ENCODE measurements at regions not wholly inside any gene's neighbourhood (a gene's known extent, or its start where the extent isn't known, plus 50 kb on each side); places are given as distances from the start of the nearest gene placed in this dataset.

DNA sequence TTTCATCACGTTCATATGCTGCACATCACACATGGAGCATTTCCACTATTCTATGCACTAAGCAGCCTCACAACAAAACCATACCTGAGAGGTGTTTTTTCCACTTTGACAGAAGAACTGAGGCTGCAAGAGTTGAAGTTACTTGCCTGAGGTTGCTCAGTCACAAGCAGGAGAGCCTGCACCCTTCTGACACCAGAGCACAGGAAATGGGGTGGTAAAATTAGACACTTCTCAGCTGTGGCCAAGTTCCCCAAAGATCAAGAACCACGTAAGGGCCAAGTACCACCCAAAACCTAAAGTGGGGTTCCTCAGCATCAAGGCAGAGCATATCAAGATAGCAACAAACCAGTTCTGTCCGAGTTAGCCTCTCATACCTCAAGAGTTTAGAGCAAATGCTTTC lies 185.8 kb downstream of the CAPZA3 start:
- H4K20me1 ChIP-seq (ENCODE audit: insufficient read depth): no peaks in the 10 kb centered on the region
- no peaks in the 10 kb centered on the region for H3K27me3 ChIP-seq (replicated peaks; ENCODE audit: insufficient read depth)
- no peaks in the 10 kb centered on the region for H3F3A ChIP-seq (ENCODE audit: insufficient read depth)
- H3K4me1 ChIP-seq (ENCODE audit: insufficient read depth): no peaks in the 10 kb centered on the region
- no peak overlapping the region for H3K4me3 ChIP-seq
- TF ChIP-seq EZH2 (IDR thresholded peaks at IDR 0.05; ENCODE audit: insufficient read depth, poor library complexity, severe bottlenecking) (no peak), EZH2phosphoT487 (IDR thresholded peaks at IDR 0.05; ENCODE audit: insufficient read depth, low read depth) (no peak)
- H3K79me2 ChIP-seq (ENCODE audit: insufficient read depth): no peaks in the 10 kb centered on the region
- in situ Hi-C loops (cut with MboI): no loop called here
- H2AFZ ChIP-seq: no peak overlapping the region
- no peak for DNase-seq
- no peak overlapping the region for H3K9ac ChIP-seq
- H3K4me2 ChIP-seq (ENCODE audit: unreplicated experiment): no peak overlapping the region
- no peak overlapping the region for H3K27ac ChIP-seq
- peaks cover 3% of the 10 kb centered on the region for H3K9me3 ChIP-seq (ENCODE audit: low read depth)
- no peaks in the 10 kb centered on the region for H3K36me3 ChIP-seq (ENCODE audit: low read depth)
- no peaks in the 10 kb centered on the region for H3K9me2 ChIP-seq (ENCODE audit: insufficient read depth)
- WGBS, 2 experiments (ENCODE audit: low coverage in 1 of 2, low lambda C conversion rate in 2 of 2, missing lambda C conversion rate in 2 of 2): 49 to 52% methylated on average over 3 of the region's 3 CpGs

DNA sequence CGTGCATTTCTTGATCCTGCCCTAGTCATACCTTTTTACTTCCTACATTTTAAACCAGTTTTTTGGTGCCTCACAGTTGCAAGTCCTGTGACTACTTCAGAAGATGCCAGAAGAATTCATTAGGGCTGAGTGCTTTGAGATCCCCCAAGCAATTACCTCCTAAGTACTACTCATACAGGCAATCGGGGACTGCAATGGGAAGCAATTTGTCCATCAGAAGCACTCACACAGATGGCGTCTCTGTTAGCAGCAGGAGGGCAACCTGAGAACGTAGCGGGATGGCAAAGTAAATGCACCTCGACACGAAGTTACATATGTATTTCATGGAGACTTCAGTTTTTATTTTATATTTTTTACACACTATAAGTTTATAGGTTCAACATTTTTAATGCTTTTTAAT lies 188.3 kb downstream of the CAPZA3 start:
- Histone ChIP-seq H3K9ac (no peak overlapping the region), H3F3A (ENCODE audit: insufficient read depth) (no peaks in the 10 kb centered on the region), H4K20me1 (ENCODE audit: insufficient read depth) (no peaks in the 10 kb centered on the region), H3K4me2 (ENCODE audit: unreplicated experiment) (no peak overlapping the region), H3K4me1 (ENCODE audit: insufficient read depth) (no peaks in the 10 kb centered on the region), H3K9me3 (ENCODE audit: low read depth) (no peaks in the 10 kb centered on the region), H3K36me3 (ENCODE audit: low read depth) (no peaks in the 10 kb centered on the region), H3K79me2 (ENCODE audit: insufficient read depth) (no peaks in the 10 kb centered on the region), H2AFZ (no peak overlapping the region), H3K27me3 (replicated peaks; ENCODE audit: insufficient read depth) (no peaks in the 10 kb centered on the region), H3K27ac (no peak overlapping the region), H3K9me2 (ENCODE audit: insufficient read depth) (no peaks in the 10 kb centered on the region), H3K4me3 (no peak overlapping the region)
- no peak for TF ChIP-seq EZH2 (IDR thresholded peaks at IDR 0.05; ENCODE audit: insufficient read depth, poor library complexity, severe bottlenecking)
- TF ChIP-seq EZH2phosphoT487 (IDR thresholded peaks at IDR 0.05; ENCODE audit: insufficient read depth, low read depth): no peak
- WGBS, 2 experiments (ENCODE audit: low coverage in 1 of 2, low lambda C conversion rate in 2 of 2, missing lambda C conversion rate in 2 of 2): 82 to 85% methylated on average over 7 of the region's 7 CpGs
- in situ Hi-C loops (cut with MboI): no loop called here
- no peak for DNase-seq

DNA sequence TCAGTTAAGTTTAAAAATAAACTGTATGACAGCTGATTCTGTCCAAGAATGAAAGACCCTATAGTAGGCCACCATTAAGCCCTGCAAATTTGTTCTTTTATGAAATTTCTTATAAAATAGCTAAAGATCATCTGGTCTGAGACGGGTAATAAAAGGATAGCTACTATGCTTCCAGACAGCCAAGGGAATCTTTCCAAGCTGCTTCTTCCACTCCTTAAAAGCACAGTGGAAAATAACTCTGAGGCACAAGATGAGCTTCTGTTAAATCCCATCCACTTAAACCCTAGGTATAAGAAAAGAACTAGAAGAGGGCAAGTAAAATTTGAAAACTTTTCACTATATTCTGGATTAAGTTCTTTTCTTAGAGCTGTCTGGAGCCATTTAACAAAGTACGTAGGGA lies 194.3 kb downstream of the CAPZA3 start:
- no peak for DNase-seq
- Histone ChIP-seq H3K9me3 (ENCODE audit: low read depth) (no peaks in the 10 kb centered on the region), H3K36me3 (ENCODE audit: low read depth) (no peaks in the 10 kb centered on the region), H3F3A (ENCODE audit: insufficient read depth) (no peaks in the 10 kb centered on the region), H3K4me3 (no peak overlapping the region), H3K27ac (no peak overlapping the region), H3K9me2 (ENCODE audit: insufficient read depth) (no peaks in the 10 kb centered on the region), H3K9ac (no peak overlapping the region), H3K4me1 (ENCODE audit: insufficient read depth) (no peaks in the 10 kb centered on the region; the same call in 1 of the 2 replicates), H3K4me2 (ENCODE audit: unreplicated experiment) (no peak overlapping the region), H3K79me2 (ENCODE audit: insufficient read depth) (no peaks in the 10 kb centered on the region), H4K20me1 (ENCODE audit: insufficient read depth) (no peaks in the 10 kb centered on the region), H3K27me3 (replicated peaks; ENCODE audit: insufficient read depth) (no peaks in the 10 kb centered on the region), H2AFZ (no peak overlapping the region)
- TF ChIP-seq EZH2phosphoT487 (IDR thresholded peaks at IDR 0.05; ENCODE audit: insufficient read depth, low read depth) (no peak), EZH2 (IDR thresholded peaks at IDR 0.05; ENCODE audit: insufficient read depth, poor library complexity, severe bottlenecking) (no peak)
- 46 to 48% methylated on average over 2 of the region's 2 CpGs for WGBS, 2 experiments (ENCODE audit: low coverage in 1 of 2, low lambda C conversion rate in 2 of 2, missing lambda C conversion rate in 2 of 2)
- in situ Hi-C loops (cut with MboI): no loop called here

GRCh38 chr12:18932715-18933114 lies 194.8 kb downstream of the CAPZA3 start:
- 16 to 18% methylated on average over 2 of the region's 2 CpGs for WGBS, 2 experiments (ENCODE audit: low coverage in 1 of 2, low lambda C conversion rate in 2 of 2, missing lambda C conversion rate in 2 of 2)

More at GRCh38 chr12:18932715-18933114, 194.8 kb downstream of the CAPZA3 start:
- DNase-seq: peak; percentile 35
- Histone ChIP-seq H3K9ac (no peak overlapping the region), H3K9me3 (ENCODE audit: low read depth) (no peaks in the 10 kb centered on the region), H3K79me2 (ENCODE audit: insufficient read depth) (no peaks in the 10 kb centered on the region), H3K27ac (no peak overlapping the region), H2AFZ (no peak overlapping the region), H3K36me3 (ENCODE audit: low read depth) (no peaks in the 10 kb centered on the region), H4K20me1 (ENCODE audit: insufficient read depth) (no peaks in the 10 kb centered on the region), H3K27me3 (replicated peaks; ENCODE audit: insufficient read depth) (no peaks in the 10 kb centered on the region), H3K9me2 (ENCODE audit: insufficient read depth) (no peaks in the 10 kb centered on the region), H3K4me2 (ENCODE audit: unreplicated experiment) (no peak overlapping the region), H3F3A (ENCODE audit: insufficient read depth) (no peaks in the 10 kb centered on the region), H3K4me1 (ENCODE audit: insufficient read depth) (no peaks in the 10 kb centered on the region; the same call in 1 of the 2 replicates), H3K4me3 (no peak overlapping the region)
- no peak for TF ChIP-seq EZH2phosphoT487 (IDR thresholded peaks at IDR 0.05; ENCODE audit: insufficient read depth, low read depth)
- TF ChIP-seq EZH2 (IDR thresholded peaks at IDR 0.05; ENCODE audit: insufficient read depth, poor library complexity, severe bottlenecking): no peak
- in situ Hi-C loops (cut with MboI): no loop called here
